DMS 273 (cell line): ENCODE measurements at regions not wholly inside any gene's neighbourhood (a gene's known extent, or its start where the extent isn't known, plus 50 kb on each side); places are given as distances from the start of the nearest gene placed in this dataset.
"Not testable (repeated sequence)": the region's sequence is repeated elsewhere in the genome, so short reads cannot be mapped to it uniquely, and the experiment has no call there.

Experiments
- DNase-seq: peaks from one replicate; lab custom pipeline; 2025; ENCODE audit not compliant: unreplicated experiment; lab: John Stamatoyannopoulos, UW

- no peak for DNase-seq
These were observed 79.1 kb downstream of the CTH start for GRCh38 chr1:70490153-70490552.

- no peak for DNase-seq
These were observed 84.3 kb downstream of the CTH start for GRCh38 chr1:70495370-70495769.

GRCh38 chr1:70496181-70496580 is 85.1 kb downstream of the CTH start:
- DNase-seq, result no peak

GRCh38 chr1:70497152-70497551 is 86.1 kb downstream of the CTH start:
- no peak for DNase-seq

- no peak for DNase-seq
These were observed 87.6 kb downstream of the CTH start for GRCh38 chr1:70498666-70499065.

- no peak for DNase-seq
These were observed 88.6 kb downstream of the CTH start for GRCh38 chr1:70499695-70500094.

GRCh38 chr1:70503358-70503757 is 92.3 kb downstream of the CTH start:
- no peak for DNase-seq

- DNase-seq, result no peak
These were observed 93.2 kb downstream of the CTH start for GRCh38 chr1:70504176-70504820.

GRCh38 chr1:70504821-70505193 is 93.7 kb downstream of the CTH start:
- DNase-seq, result no peak

- not testable (repeated sequence) for DNase-seq
These were observed 96.9 kb downstream of the CTH start for GRCh38 chr1:70507991-70508390.

- DNase-seq, result peak; percentile 82
These were observed 99.2 kb downstream of the CTH start for GRCh38 chr1:70509996-70510876.

GRCh38 chr1:70517444-70517843 is 106.4 kb downstream of the CTH start:
- DNase-seq, result no peak

GRCh38 chr1:70518106-70518505 is 107.0 kb downstream of the CTH start:
- DNase-seq, result no peak

- DNase-seq, result peak; percentile 59
These were observed 117.7 kb downstream of the CTH start for GRCh38 chr1:70528590-70529333.

GRCh38 chr1:70536708-70537366 is 125.8 kb downstream of the CTH start:
- no peak for DNase-seq

GRCh38 chr1:70537788-70538187 is 126.7 kb downstream of the CTH start:
- DNase-seq, result no peak

GRCh38 chr1:70542030-70542429 is 131.0 kb downstream of the CTH start:
- no peak for DNase-seq

- DNase-seq, result no peak
These were observed 131.8 kb downstream of the CTH start for GRCh38 chr1:70542856-70543255.

GRCh38 chr1:70546726-70547125 is 135.7 kb downstream of the CTH start:
- no peak for DNase-seq

- DNase-seq, result no peak
These were observed 141.8 kb downstream of the CTH start for GRCh38 chr1:70552662-70553566.
